ENCODE measurements at regions not wholly inside any gene's neighbourhood (a gene's known extent, or its start where the extent isn't known, plus 50 kb on each side); places are given as distances from the start of the nearest gene placed in this dataset.

- DNase-seq (no peak), FAIRE-seq (no peak)
- H3K36me3 ChIP-seq (ENCODE audit: control insufficient read depth in 2 of 3, insufficient read depth in 3 of 3, low read length in 3 of 3) = no peaks in the 10 kb centered on the region
- H3K27ac ChIP-seq (ENCODE audit: low read depth in 2 of 2, low read length in 2 of 2) = no peak overlapping the region
- intact Hi-C loops (cut with DNase I) = no loop called here
- no peaks in the 10 kb centered on the region for H3K27me3 ChIP-seq (ENCODE audit: control insufficient read depth, insufficient read depth, low read length)
- no peaks in the 10 kb centered on the region for H3K4me1 ChIP-seq (ENCODE audit: control insufficient read depth in 2 of 3, insufficient read depth in 2 of 3, low read depth in 1 of 3, low read length in 3 of 3)
- TF ChIP-seq CTCF (IDR thresholded peaks at IDR 0.05; ENCODE audit: borderline replicate concordance, extremely low read depth, insufficient read depth) = no peak
- no peak overlapping the region for H3K4me3 ChIP-seq (ENCODE audit: low read length in 3 of 3)
- H3K9me3 ChIP-seq (ENCODE audit: control insufficient read depth in 2 of 3, insufficient read depth in 1 of 3, low read length in 3 of 3) = no peaks in the 10 kb centered on the region
- H3K9ac ChIP-seq (ENCODE audit: low read length in 3 of 3) = no peak overlapping the region
Observed at GRCh38 chr10:57825015-57825414, 442.7 kb downstream of the IPMK start.

GRCh38 chr10:57823398-57823797 is 444.3 kb downstream of the IPMK start:
- Histone ChIP-seq H3K9me3 (ENCODE audit: control insufficient read depth in 2 of 3, insufficient read depth in 1 of 3, low read length in 3 of 3) (no peaks in the 10 kb centered on the region), H3K4me1 (ENCODE audit: control insufficient read depth in 2 of 3, insufficient read depth in 2 of 3, low read depth in 1 of 3, low read length in 3 of 3) (no peaks in the 10 kb centered on the region), H3K9ac (ENCODE audit: low read length in 3 of 3) (no peak overlapping the region), H3K27me3 (ENCODE audit: control insufficient read depth, insufficient read depth, low read length) (no peaks in the 10 kb centered on the region), H3K27ac (ENCODE audit: low read depth in 2 of 2, low read length in 2 of 2) (no peak overlapping the region), H3K4me3 (ENCODE audit: low read length in 3 of 3) (no peak overlapping the region), H3K36me3 (ENCODE audit: control insufficient read depth in 2 of 3, insufficient read depth in 3 of 3, low read length in 3 of 3) (no peaks in the 10 kb centered on the region)
- DNase-seq (no peak), FAIRE-seq (no peak)
- intact Hi-C loops (cut with DNase I) = no loop called here
- no peak for TF ChIP-seq CTCF (IDR thresholded peaks at IDR 0.05; ENCODE audit: borderline replicate concordance, extremely low read depth, insufficient read depth)

- H3K9me3 ChIP-seq (ENCODE audit: control insufficient read depth in 2 of 3, insufficient read depth in 1 of 3, low read length in 3 of 3) = no peaks in the 10 kb centered on the region
- no peak for FAIRE-seq
- intact Hi-C loops (cut with DNase I) = no loop called here
Observed at GRCh38 chr10:57822965-57823364, 444.7 kb downstream of the IPMK start.

More at GRCh38 chr10:57822965-57823364, 444.7 kb downstream of the IPMK start:
- no peak overlapping the region for H3K27ac ChIP-seq (ENCODE audit: low read depth in 2 of 2, low read length in 2 of 2)
- no peaks in the 10 kb centered on the region for H3K4me1 ChIP-seq (ENCODE audit: control insufficient read depth in 2 of 3, insufficient read depth in 2 of 3, low read depth in 1 of 3, low read length in 3 of 3)
- no peak for DNase-seq
- no peaks in the 10 kb centered on the region for H3K27me3 ChIP-seq (ENCODE audit: control insufficient read depth, insufficient read depth, low read length)
- TF ChIP-seq CTCF (IDR thresholded peaks at IDR 0.05; ENCODE audit: borderline replicate concordance, extremely low read depth, insufficient read depth) = no peak
- no peaks in the 10 kb centered on the region for H3K36me3 ChIP-seq (ENCODE audit: control insufficient read depth in 2 of 3, insufficient read depth in 3 of 3, low read length in 3 of 3)
- H3K9ac ChIP-seq (ENCODE audit: low read length in 3 of 3) = no peak overlapping the region
- no peak overlapping the region for H3K4me3 ChIP-seq (ENCODE audit: low read length in 3 of 3)

All from kidney (tissue), 13 donors.